Caco-2 (cell line): ENCODE measurements at regions not wholly inside any gene's neighbourhood (a gene's known extent, or its start where the extent isn't known, plus 50 kb on each side); places are given as distances from the start of the nearest gene placed in this dataset.

ENCODE experiments used
- BruUV-seq: library from RNA; stranded (reverse); fragments of 400-500 nt; replicated peaks from 2 replicates; lab custom pipeline; 2021; lab: Mats Ljungman, UMichigan
- CTCF ChIA-PET: fragments of 300-600 bp; sonication (Branson Sonifier 250); formaldehyde crosslinking; loops from one replicate; lab custom pipeline; 2022; ENCODE audit warnings: antibody characterized with exemption; lab: Charles Lee
- POLR2A ChIA-PET: fragments of 300-600 bp; sonication (Branson Sonifier 250); formaldehyde crosslinking; loops from one replicate; lab custom pipeline; 2022; ENCODE audit warnings: antibody characterized with exemption; lab: Charles Lee
- DNase-seq, 2 experiments: peaks; one replicate each; pipeline versions ENCODE4 v3.0.0 to v3.0.0-alpha.2; 2020 to 2022
- H3K27me3 ChIP-seq: replicated peaks from 2 replicates; pipeline ENCODE4 v1.6.0; 2011; ENCODE audit warnings: low read length; ENCODE audit not compliant: control insufficient read depth, insufficient read depth
- H3K36me3 ChIP-seq: 2 replicates; pipeline ENCODE4 v1.5.1; 2011; ENCODE audit warnings: low read length; ENCODE audit not compliant: control insufficient read depth, insufficient read depth
- H3K4me1 ChIP-seq: fragments of 250-450 bp; sonication (Bioruptor Pico); 2 replicates; pipeline ENCODE4 v1.5.1; 2020; ENCODE audit warnings: mild to moderate bottlenecking
- H3K4me3 ChIP-seq: 2 replicates; pipeline ENCODE4 v1.5.1; 2011; ENCODE audit warnings: low read depth, mild to moderate bottlenecking, control low read depth, low read length
- H3K9me3 ChIP-seq: fragments of 250-450 bp; sonication (Bioruptor Pico); 2 replicates; pipeline ENCODE4 v1.5.1; 2020; ENCODE audit warnings: mild to moderate bottlenecking, moderate library complexity
- H3K27ac Mint-ChIP-seq: one replicate; pipeline ENCODE4 v1.8.0; 2022; ENCODE audit warnings: mixed read lengths; ENCODE audit not compliant: unreplicated experiment
- H3K27me3 Mint-ChIP-seq: one replicate; pipeline ENCODE4 v1.8.0; 2022; ENCODE audit warnings: mixed read lengths; ENCODE audit not compliant: insufficient read depth, unreplicated experiment
- H3K36me3 Mint-ChIP-seq: one replicate; pipeline ENCODE4 v1.8.0; 2022; ENCODE audit warnings: mild to moderate bottlenecking, mixed read lengths; ENCODE audit not compliant: insufficient read depth, unreplicated experiment
- H3K4me1 Mint-ChIP-seq: one replicate; pipeline ENCODE4 v1.8.0; 2022; ENCODE audit warnings: low read depth, mixed read lengths; ENCODE audit not compliant: unreplicated experiment
- H3K4me3 Mint-ChIP-seq: one replicate; pipeline ENCODE4 v1.8.0; 2022; ENCODE audit warnings: mild to moderate bottlenecking, moderate library complexity, mixed read lengths; ENCODE audit not compliant: unreplicated experiment
- H3K9me3 Mint-ChIP-seq: one replicate; pipeline ENCODE4 v1.8.0; 2022; ENCODE audit warnings: mixed read lengths; ENCODE audit not compliant: unreplicated experiment
- CTCF ChIP-seq, 2 experiments: fragments of 200-600 bp in 1 of 2; IDR thresholded peaks; 1 replicate in 1 of 2; 2 replicates in 1 of 2; pipeline versions ENCODE4 v1.5.1 to v1.8.0; 2011 to 2022; ENCODE audit warnings: antibody characterized with exemption in 1 of 2, control low read depth in 1 of 2, inconsistent platforms in 1 of 2, low read depth in 1 of 2, low read length in 1 of 2, mild to moderate bottlenecking in 1 of 2, moderate library complexity in 1 of 2; ENCODE audit not compliant: insufficient read depth in 1 of 2, severe bottlenecking in 1 of 2, unreplicated experiment in 1 of 2
- intact Hi-C: fragments of 100-400 bp; cut with micrococcal nuclease; formaldehyde crosslinking; loops from one replicate; pipeline ENCODE4 v1.10.0; 2022; ENCODE audit not compliant: unreplicated experiment

DNA sequence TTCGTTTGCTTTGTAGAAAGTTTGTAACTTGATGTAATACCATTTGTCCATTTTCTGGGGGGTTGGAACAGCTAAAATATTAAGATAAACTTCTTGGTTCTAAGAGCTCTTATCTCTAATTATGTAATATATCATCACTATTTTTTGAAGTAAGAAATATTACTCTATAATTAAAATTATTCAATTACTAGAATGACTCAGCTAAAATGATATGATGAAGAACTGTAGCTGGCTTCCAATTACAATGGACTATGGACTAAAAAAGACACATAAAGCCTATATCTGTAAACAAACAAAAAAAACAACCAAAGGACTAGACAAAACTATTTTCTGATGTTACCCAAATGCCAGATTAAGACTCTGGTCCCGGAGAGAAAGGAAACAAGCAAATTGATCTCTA lies 569.4 kb downstream of the PCDH18 start:
- no peaks in the 10 kb centered on the region for H3K27me3 ChIP-seq
- H3K4me1 Mint-ChIP-seq = no peaks in the 10 kb centered on the region
- H3K9me3 Mint-ChIP-seq = no peaks in the 10 kb centered on the region
- BruUV-seq = no TSS peak
- H3K9me3 ChIP-seq = no peaks in the 10 kb centered on the region
- H3K4me1 ChIP-seq = no peaks in the 10 kb centered on the region
- ChIA-PET CTCF (no interaction called here), POLR2A (no interaction called here)
- TF ChIP-seq CTCF (IDR thresholded peaks at IDR 0.05; ENCODE audit: insufficient read depth in 1 of 2, low read depth in 1 of 2, low read length in 1 of 2, severe bottlenecking in 1 of 2, unreplicated experiment in 1 of 2) = no peak
- no peaks in the 10 kb centered on the region for H3K27me3 Mint-ChIP-seq
- H3K27ac Mint-ChIP-seq = no peak overlapping the region
- intact Hi-C loops = no loop called here
- no peak overlapping the region for H3K4me3 ChIP-seq
- H3K36me3 ChIP-seq = no peaks in the 10 kb centered on the region
- no peak for DNase-seq
- H3K4me3 Mint-ChIP-seq = no peak overlapping the region
- no peaks in the 10 kb centered on the region for H3K36me3 Mint-ChIP-seq

DNA sequence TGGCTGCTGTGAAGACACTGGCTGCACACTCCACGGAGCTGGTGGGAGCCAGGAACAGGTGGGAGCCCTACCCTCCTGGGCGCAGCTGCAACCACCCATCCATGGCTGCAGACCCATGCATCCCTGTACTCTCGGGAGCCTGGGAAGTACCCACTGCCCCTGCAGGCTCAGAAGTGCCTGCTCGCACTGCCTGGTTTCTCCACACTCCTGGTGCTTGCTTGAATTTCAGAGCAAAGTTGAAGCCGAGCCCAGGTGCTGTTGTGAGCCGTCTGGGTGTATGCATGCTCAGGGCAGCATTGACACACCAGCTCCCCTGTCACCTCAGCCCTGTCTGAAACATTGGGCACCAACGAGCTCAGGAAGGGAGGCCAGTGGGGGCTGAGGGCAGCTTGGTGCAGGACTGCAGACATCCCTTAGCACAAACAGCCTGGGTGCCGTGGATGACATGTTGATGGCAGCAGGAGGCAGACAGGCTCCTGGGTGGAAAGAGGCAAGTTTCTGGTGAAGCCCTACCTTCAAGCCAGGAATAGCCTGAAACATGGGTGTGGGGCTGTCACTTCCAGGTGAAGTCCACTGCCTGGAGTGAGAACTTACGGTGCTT lies 585.9 kb downstream of the PCDH18 start:
- Mint-ChIP-seq H3K36me3 (no peaks in the 10 kb centered on the region), H3K27me3 (no peaks in the 10 kb centered on the region), H3K4me3 (no peak overlapping the region), H3K9me3 (peaks cover 9% of the 10 kb centered on the region), H3K4me1 (no peaks in the 10 kb centered on the region), H3K27ac (no peak overlapping the region)
- H3K4me3 ChIP-seq = no peak overlapping the region
- TF ChIP-seq CTCF (IDR thresholded peaks at IDR 0.05; ENCODE audit: insufficient read depth in 1 of 2, low read depth in 1 of 2, low read length in 1 of 2, severe bottlenecking in 1 of 2, unreplicated experiment in 1 of 2) = no peak
- CTCF ChIA-PET = no interaction called here
- intact Hi-C loops = no loop called here
- POLR2A ChIA-PET = no interaction called here
- no peaks in the 10 kb centered on the region for H3K36me3 ChIP-seq
- BruUV-seq = no TSS peak
- no peaks in the 10 kb centered on the region for H3K4me1 ChIP-seq
- no peaks in the 10 kb centered on the region for H3K9me3 ChIP-seq
- no peaks in the 10 kb centered on the region for H3K27me3 ChIP-seq
- no peak for DNase-seq

GRCh38 chr4:136939781-136940180 lies 592.5 kb downstream of the PCDH18 start:
- no peak overlapping the region for H3K4me3 ChIP-seq
- H3K4me1 ChIP-seq = no peaks in the 10 kb centered on the region
- H3K4me1 Mint-ChIP-seq = no peaks in the 10 kb centered on the region
- no peak for TF ChIP-seq CTCF (IDR thresholded peaks at IDR 0.05; ENCODE audit: insufficient read depth in 1 of 2, low read depth in 1 of 2, low read length in 1 of 2, severe bottlenecking in 1 of 2, unreplicated experiment in 1 of 2)
- H3K9me3 Mint-ChIP-seq = no peaks in the 10 kb centered on the region
- no peak overlapping the region for H3K27ac Mint-ChIP-seq
- no peak overlapping the region for H3K4me3 Mint-ChIP-seq
- intact Hi-C loops = no loop called here
- no peak for DNase-seq
- POLR2A ChIA-PET = no interaction called here
- BruUV-seq = no TSS peak
- no peaks in the 10 kb centered on the region for H3K9me3 ChIP-seq
- H3K27me3 Mint-ChIP-seq = no peaks in the 10 kb centered on the region
- H3K27me3 ChIP-seq = no peaks in the 10 kb centered on the region
- CTCF ChIA-PET = no interaction called here
- no peaks in the 10 kb centered on the region for H3K36me3 ChIP-seq
- no peaks in the 10 kb centered on the region for H3K36me3 Mint-ChIP-seq
